GM18520 (cell line): ENCODE measurements at regions not wholly inside any gene's neighbourhood (a gene's known extent, or its start where the extent isn't known, plus 50 kb on each side); places are given as distances from the start of the nearest gene placed in this dataset.
"Not testable (repeated sequence)": the region's sequence is repeated elsewhere in the genome, so short reads cannot be mapped to it uniquely, and the experiment has no call there.

ENCODE experiments used
- ATAC-seq: cut with Tn5 transposase; IDR thresholded peaks from one replicate; pipeline ENCODE4 v1.9.1; 2021; ENCODE audit not compliant: unreplicated experiment

DNA sequence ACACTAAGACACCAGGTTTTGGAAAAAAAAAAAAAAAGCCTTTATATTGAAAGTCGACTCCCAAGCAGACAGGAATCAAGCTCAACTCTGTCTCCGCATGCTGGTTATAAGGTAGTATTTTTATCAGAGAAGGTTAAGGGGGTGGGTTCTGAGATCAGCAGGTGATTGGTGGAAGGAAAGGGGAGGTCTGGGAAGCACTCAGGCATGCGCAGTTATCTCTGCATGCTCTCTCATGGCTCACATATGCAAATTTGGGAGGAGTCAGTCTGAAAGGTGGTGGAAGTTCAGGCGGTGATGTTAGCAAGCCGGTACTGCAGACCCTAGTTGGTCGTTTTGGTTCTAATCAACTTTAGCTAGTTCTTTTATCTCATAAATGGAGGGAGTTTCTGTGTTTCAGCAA, 357.6 kb upstream of the C16orf82 start:
- ATAC-seq = no peak

DNA sequence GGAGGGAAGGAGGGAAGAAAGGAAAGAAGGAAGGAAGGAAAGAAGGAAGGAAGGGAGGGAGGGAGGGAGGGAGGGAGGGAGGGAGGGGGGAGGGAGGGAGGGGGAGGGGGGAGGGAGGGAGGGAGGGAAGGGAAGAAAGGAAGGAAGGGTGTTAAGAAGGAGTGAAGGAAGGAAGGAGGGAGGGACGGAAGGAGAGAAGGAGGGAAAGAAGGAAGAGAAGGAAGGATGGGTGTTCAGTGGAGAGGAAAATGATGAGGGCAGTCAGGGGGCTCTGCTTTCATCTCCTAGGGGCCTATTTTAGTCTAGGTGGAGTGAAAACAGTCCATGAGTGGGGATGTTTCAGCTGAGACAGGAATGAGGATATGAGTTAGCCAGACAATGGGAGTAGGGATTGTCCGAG, 357.0 kb upstream of the C16orf82 start:
- ATAC-seq = no peak

DNA sequence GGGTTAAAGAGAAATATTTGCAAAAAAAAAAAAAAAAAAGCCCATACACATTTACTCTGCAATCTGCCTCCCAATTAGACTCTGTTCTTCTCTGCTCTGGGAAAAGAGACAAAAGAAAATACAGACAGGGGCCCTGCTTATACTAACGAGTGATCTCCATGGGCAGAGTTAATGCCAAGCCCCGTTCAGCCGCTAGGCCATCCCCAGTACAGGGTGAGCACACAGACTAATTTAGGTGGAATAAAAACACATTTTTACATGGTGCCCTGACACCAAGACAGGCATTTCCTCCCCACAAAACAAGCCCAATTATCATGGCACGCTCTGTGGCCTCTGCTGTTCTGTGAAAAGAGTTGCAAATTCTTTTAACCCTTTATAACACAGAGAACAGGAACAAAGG, 356.3 kb upstream of the C16orf82 start:
- ATAC-seq = no peak

DNA sequence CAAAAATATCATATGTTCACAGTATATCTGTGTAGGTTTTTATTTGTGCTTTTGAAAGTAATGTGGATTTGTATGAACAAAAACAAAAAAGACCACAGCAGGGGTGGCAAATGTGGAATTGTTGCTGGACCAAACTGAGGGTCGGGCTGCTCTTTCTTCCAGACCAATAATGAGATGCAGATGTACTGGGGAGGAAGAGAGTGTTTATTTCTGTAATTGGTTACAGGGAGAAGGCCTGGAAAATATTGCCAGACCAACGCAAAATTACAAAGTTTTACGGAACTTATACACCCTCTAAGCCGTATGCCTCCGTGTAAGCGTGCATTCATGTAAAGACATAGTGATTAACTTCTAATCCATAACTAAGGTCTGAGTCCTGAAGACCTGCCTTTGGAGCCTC, 353.9 kb upstream of the C16orf82 start:
- no peak for ATAC-seq

DNA sequence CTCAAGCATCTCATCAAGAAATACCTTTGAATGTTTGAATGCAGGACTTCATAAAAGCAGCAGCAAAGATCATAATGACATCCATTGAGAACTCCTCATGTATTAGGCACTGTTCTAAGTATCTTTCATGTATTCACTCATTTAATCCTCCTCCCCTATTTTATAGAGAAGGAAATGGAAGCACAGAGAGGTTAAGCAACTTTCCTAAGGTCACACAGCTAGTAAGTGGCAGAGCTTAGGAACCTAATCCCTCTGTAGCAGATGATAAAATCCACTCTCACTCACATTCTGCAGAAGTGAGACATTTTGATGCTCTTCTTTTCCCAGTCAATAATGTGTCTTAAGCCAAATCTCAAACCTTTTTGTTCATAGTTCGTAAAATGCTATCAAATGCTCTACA, 350.8 kb upstream of the C16orf82 start:
- ATAC-seq = no peak

DNA sequence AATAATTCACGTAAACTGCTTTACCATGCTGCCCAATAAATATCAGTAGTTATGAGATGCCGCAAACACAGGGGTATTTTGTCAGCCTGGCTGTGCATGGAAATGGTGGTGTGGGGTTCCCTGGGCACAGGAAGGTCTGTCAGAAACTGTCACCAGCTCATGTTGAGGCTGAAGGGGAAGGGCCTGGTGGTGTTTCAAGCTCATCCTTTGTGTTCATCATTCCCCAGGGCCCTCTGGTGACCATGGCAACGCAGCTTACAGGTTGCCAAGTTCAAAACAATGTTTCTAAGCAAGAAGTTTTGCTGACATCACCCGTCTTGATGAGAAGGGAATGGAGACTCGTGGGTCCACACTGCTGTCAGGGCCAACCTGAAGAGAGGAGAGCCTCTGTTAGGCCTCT, 348.9 kb upstream of the C16orf82 start:
- ATAC-seq = no peak

DNA sequence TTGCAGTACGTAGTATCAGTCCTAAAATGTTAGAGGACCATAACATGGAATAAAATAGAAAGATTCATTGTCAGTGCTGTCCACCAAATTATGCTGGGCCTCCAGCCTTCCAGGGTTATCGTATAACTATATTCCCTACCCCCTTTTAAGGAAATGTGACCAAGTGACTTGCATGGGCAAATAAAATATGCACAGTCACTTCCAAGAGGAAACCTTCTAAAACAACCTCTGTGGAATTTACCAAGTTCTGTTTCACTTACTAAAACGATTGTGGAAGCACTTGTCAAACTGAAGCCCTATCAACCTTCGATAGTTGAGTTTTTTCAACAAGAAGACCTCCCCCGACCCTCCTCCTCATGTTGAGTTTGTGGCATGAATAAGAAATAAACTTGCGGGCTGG, 345.4 kb upstream of the C16orf82 start:
- ATAC-seq = no peak

DNA sequence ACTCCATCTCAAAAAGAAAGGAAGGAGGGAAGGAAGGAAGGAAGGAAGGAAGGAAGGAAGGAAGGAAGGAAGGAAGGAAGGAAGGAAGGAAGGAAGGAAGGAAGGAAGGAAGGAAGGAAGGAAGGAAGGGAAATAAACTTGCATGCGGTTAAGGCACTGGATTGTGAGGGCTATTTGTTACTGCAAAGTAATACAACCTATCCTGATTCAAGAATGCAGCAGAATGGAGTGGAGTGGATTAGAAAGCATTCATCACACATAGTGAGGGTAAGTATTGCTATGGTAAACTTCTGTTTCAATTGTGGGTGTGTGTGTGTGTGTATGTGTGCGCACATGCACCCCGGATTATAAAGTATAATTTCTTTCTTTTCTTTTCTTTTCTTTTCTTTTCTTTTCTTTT, 344.8 kb upstream of the C16orf82 start:
- ATAC-seq = not testable (repeated sequence)

DNA sequence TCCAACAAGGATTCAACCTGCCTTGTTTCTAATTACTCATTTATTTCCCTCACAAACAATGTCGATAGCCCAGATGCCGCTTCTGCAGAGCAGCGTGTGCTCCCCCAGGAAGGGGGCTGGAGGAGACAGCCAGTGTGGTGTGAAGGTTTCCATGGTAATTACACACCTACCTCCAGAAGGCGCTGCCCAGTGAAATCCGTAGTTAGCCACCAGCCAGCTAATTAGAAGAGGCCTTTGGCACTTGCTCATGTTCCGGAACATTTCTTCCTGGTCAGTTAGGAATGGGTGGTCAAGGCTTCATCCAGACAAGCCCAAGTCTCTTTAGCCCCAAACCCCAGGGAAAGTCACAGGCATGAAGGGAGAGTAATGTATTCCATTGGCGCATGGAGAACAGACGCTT, 342.5 kb upstream of the C16orf82 start:
- ATAC-seq = no peak

DNA sequence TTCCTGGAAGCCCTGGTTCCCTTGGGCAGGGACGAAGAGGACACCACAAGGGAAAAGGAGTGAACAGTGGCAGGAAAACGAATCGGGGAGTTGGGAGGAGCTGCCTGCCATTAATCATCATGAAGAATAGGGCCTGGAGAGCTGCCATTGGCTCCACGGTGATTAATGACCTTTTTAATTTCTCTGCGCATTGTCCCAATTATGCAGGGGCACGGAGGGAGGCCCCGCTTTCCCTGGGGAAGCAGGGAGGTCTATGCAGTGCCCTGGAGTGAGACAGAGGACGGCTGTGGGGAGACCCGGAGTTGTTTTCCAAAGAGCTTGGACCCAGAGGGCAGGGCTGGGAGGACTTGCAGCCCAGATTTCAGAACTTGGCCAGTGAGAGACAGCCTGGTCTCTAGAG, 338.9 kb upstream of the C16orf82 start:
- no peak for ATAC-seq

DNA sequence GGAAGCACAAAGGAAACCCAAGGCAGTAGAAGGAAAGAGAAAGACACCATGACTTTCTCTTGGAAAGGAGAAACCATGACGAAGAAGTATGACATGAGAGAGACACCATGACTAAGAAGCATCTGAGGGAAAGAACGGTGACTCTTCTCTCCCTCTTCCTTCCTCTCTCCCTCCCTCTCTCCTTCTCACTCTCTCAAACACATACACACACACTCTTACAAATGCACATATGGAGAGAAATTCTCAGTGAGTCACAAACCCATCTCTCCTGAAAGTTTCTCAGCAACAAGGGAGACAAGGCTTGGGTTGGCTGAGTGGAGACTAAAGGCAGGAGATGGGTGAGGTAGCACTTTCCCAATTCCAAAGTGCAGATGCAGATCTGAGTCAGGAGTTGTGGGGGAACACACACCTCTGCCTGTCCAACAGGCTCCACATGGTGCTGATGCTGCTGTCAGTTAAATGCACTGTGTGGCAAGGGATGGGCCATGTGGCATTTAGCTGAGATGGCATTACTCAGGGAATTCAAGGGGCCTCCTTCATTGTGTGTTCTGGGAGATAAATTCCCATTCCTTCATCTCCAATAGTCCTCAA, 336.7 kb upstream of the C16orf82 start:
- ATAC-seq = no peak

DNA sequence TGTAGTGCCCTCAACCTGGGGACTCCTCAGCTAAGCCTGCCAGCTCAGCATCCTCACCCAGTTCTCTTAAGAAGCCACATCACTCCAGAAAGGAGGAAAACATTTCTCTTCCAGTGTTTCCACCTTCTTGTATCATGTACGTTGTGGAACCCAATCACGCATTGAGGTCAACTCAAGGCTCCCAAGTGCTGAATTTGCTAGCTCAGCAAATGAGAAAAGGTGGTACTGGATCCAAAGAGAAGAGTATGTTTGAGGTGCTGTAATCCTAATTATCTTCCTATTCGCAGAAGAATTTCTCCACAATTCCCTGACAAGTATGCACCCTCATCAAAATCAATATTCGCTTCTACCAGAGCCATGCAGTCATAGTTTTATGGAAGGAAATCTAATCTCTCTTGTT, 335.0 kb upstream of the C16orf82 start:
- no peak for ATAC-seq

DNA sequence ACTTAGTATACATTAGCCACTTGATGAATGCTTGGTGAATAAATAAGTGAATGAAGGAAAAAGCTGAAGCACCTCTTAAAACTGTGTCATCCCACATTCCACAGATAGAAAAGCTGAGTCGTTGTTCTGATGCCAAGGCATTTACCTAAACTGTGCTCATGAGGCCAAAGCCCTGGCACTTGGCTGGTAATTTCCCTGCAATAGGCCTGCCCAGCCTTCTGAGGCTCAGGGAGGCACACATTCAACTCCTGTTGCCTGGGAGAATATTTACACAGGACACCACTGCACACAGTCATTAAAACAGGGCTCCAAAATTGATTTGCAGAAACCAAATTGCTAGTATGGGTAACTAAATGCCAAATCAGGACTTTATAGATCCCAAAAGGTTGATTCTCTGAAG, 333.0 kb upstream of the C16orf82 start:
- ATAC-seq = no peak

DNA sequence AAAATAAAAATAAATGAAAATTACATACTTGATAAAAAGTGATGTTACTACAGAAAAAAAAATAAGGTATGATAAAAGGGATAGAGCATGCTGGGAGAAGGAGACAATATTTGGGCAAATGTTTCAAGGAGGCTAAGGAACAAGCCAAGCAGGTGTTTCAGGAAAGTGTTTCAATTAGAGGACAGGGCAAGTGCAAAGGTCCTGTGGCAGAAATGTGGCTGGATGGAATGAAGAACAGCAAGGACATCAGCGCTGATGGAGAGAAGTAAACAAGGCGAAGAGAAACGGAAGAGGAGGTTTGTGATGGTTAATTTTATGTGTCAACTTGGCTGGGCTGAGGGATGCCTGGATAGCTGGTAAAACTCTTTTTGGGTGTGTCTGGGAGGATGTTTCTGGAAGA, 331.2 kb upstream of the C16orf82 start:
- ATAC-seq = no peak

DNA sequence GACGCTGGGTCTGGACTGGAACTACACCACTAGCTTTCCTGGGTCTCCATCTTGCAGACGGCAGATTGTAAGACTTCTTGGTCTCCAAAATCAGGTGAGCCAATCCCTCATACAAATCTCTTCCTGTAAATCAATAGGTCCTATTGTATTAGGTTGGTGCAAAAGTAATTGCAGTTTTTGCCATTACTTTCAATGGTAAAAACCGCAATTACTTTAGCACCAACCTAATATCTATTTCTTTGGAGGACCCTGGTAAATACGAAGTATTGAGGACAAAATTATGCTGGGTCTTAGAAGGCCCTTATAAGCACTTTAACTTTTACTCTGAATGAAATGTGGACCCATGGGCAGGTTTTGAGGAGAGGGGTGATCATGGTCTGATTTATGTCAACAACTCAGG, 330.6 kb upstream of the C16orf82 start:
- ATAC-seq = no peak

DNA sequence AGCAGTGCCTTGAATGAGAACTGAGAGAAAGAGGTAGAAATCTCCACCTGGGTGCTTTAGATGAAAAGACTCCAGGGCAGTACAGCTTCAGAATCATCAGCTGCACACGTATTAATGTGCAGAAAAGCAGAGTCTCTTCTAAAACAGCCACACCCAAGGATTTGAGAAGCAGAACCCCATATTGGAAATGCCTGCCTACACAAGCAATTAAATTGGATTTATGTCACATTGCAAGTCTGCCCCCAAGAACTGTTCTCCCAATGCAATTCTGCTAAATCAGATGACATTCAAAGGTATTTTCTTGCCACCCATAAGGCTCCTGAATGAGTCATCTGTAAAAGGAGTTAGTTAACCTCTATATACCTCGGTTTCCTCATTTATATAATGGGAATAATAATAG, 326.0 kb upstream of the C16orf82 start:
- no peak for ATAC-seq

DNA sequence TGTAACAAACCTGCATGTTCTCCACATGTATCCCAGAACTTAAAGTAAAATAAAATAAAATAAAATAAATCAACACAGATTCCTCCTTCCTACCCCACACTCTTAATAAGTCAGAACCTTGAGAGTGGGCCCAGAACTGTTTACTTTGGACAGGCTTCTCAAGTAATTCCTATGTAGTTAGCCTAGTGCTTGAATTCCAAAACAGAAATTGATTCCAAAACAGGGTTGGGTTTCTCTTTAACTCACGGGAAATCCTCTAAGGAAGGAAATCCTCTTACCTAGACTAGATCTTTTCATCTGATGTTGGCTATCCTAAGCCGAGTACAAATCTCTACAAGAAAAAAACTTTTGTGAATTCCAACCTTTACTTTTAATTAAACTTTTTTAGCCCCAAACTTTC, 324.7 kb upstream of the C16orf82 start:
- no peak for ATAC-seq

DNA sequence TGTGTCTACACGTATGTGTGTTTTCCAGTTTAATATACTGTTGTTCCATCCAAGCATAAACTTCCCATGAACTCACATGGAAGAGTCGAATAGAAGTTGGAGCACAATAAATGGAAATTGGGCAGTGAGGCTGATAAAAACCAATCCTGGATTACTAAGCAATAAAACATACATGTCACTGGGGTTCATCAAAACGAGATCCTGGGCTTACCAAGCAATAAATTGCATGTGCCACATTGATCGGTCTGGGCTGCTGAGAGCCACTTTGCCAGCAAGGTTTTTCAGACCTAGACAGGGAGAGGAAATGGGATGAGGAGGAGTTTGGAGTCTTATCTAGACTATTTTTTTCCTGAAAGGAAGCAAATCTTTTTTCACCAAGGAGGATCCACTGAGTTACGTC, 322.3 kb upstream of the C16orf82 start:
- no peak for ATAC-seq

DNA sequence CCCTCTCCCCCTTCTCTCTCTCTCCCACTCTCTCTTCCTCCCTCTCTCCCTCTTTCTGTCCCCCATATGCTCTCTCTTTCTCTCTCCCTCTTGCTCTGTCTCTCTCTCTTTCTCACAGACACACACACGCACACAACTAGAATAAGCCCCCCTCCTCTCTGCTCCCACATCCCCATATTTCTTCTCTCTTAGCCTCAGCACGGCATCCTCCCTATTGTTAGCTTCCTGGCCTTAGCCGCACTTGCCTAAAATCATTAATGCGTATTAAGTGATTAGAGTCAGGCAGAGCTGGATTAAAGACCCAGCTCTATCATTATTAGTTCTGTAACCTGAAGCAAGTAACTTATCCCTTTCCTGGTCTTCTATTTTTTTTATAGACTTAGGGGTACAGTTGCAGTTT, 319.0 kb upstream of the C16orf82 start:
- no peak for ATAC-seq

DNA sequence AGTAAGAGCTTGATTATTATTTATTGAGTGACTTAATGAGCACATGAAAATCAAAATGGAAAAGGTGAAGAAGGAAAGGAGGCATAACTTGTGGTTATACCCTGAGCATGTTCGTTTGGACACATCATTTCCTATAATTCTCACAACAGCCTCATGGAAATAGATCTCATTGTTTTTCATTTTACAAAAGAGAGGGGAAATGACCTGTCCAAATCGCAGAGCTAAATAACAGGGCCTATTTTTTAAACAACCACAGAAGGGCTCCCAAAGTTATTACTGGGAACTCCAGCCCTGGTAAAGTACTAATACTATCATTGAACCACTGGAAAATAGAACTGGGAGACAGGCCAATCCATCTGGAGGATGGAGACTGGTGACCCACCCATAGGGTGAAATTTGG, 317.7 kb upstream of the C16orf82 start:
- no peak for ATAC-seq

DNA sequence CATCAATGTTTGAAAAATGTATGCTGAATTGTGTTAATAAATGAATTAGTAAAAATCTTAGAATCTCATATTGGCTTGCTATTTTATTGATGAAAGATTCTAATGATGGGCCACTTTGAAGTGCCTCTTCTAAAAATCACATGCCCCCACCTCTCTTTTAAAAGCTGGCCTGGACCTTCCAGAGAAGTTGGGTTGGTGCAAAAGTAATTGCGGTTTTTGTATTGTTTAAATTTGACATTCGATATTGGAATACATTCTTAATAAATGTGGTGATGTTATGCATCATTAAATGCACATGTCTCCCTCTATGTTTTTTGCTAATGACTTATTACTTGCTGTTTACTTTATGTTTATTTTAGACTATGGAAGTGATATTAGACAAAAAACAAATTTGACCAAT, 314.6 kb upstream of the C16orf82 start:
- ATAC-seq = no peak

DNA sequence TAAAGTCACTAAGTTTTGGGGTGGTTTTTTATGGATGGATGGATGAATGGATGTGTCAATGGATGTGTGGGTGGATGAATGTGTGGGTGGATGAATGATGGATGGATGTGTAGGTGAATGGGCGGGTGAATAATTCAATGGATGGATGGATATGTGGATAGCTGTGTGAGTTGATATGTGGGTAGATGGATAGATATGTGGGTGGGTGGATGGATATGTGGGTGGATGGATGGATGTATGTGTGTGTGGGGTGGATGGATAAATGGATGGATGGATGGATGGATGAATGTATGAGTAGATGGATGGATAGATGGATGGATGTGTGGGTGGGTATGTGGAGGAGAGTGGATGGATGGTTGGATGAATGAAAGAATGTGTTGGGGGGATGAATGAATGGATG, 310.1 kb upstream of the C16orf82 start:
- ATAC-seq = no peak

DNA sequence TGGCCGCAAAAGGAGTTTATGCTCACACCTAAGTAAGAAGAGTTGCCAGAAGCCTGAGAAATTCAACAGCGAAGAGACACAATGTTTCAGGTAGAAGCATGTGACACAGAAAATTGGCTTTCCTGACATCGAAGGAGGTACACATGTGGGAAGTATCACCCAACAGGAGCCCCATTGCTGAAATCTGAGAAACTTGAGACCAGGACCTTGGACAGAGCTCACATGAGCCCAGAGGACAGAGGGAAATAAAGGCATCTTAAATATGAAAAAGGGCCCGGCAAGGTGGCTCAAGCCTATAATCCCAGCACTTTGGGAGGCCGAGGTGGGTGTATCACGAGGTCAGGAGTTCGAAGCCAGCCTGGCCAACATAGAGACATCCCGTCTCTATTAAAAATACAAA, 304.1 kb upstream of the C16orf82 start:
- ATAC-seq = no peak

DNA sequence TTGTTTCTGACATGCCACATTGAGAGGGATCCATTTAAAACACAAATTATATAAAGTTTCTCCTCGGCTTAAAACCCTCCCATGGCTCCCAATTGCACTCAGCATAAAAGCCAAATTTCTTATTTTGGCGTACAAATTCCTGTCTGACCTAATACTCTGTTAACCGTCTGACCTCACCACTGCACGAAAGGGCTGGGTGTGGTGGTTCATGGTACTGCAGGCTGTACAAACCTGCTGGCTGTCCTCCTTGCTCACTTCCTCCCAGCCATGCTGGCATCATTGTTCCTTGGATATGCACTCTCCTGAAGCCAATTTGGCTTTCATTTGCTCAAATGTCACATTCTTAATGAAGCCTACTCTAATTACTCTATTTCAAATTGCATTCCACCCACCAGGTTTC, 301.6 kb upstream of the C16orf82 start:
- no peak for ATAC-seq
